ENCODE measurements at regions not wholly inside any gene's neighbourhood (a gene's known extent, or its start where the extent isn't known, plus 50 kb on each side); places are given as distances from the start of the nearest gene placed in this dataset.

GRCh38 chr19:30890033-30890432, 459.2 kb downstream of the TSHZ3 start:
- DNase-seq: no peak

- no peak for DNase-seq
These were observed 460.3 kb downstream of the TSHZ3 start for GRCh38 chr19:30888937-30889336.

DNA sequence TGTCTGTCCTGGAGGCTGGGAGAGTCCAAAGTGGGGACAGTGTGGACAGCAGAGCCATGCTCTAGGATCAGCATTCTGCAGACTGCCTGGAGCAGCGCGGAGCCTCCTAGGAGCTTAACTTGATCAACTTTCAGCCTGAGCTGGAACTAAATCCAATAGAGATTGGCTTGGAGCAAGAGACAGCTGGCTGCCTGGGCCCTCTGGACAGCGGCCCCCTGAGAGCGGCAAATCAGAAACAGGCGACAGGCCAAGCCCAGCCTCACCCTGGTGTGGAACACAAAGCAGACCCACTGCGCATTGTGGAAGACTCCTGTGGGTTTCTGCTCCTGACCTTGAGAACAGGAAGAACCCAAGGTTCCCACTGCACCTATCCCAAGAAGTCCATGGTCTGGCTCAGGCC, 462.2 kb downstream of the TSHZ3 start:
- no peak for DNase-seq

DNA sequence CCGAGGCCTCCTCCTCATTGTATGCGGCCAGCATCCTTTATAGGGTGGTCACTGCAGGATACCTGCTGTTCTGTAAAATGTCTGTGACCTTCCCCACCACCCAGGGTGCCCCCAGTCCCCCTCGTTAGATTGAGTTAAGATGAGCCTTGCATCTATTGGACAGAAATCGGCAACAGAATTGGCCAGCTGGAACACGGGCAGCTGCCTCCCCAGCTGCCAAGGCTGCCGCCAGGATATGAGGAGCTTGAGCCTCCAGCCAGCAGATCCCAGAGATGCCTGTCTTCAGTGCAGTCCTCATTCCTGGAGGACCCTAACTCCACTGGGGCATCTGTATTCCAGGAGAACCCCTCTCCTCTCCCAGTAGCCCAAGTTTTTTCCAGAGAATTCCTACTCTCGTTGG, 463.0 kb downstream of the TSHZ3 start:
- no peak for DNase-seq

DNA sequence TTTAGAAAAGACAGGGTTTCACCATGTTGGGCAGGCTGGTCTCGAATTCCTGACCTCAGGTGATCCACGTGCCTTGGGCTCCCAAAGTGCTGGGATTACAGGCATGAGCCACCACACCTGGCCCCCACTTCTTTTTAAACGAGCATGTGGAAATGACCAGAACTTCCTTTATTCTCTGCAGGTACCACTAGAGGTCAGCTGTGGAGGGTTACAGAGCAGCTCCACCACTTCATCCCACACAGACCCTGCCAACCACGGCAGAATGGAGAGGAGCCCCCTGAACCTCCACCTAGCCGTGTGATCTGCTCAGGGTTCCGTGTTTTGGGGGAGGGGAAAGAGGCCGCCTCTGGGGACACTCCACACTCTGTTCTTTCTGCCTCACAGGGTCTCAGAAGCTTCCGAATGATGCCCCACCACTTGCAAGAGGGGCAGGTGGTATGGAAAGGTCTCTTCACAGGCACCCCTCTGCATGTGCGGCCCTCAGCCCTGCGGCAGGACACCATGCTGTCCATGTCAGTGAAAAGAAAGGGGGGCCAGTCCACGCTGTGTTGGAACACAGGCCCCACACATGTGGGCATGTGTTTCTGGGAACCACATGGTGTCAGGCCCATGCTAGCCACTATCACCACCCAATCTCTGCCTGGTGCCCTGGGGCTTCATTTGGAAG, 465.0 kb downstream of the TSHZ3 start:
- DNase-seq: no peak

GRCh38 chr19:30883071-30883470, 466.2 kb downstream of the TSHZ3 start:
- no peak for DNase-seq

DNA sequence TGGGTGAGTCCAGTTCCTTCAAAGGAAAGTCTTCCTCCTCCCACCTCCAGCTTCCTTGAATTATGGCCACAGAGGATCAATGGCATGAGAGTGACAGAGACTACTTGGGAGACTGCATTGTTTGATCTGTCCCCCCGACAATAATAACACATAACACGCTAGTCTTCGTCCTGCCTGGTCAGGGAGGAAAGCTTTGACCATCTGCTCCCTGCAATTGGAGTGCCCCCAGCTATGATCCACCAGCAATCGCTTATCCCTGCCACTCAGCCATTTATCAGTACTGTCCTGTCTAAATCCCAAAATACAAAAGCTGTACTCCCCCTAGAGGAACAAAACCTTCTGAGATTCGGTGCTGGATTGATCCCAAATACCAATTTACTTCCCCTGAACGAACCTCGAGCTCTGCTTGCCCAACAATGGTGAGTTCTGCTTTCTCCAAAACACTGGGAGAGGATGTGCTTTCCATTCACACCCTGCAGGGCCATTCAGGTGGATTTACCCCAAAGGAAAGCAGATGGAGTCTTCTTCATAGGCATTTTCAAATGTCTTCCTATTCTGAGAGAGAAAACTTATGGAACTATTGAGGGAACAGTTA, 466.7 kb downstream of the TSHZ3 start:
- no peak for DNase-seq

DNA sequence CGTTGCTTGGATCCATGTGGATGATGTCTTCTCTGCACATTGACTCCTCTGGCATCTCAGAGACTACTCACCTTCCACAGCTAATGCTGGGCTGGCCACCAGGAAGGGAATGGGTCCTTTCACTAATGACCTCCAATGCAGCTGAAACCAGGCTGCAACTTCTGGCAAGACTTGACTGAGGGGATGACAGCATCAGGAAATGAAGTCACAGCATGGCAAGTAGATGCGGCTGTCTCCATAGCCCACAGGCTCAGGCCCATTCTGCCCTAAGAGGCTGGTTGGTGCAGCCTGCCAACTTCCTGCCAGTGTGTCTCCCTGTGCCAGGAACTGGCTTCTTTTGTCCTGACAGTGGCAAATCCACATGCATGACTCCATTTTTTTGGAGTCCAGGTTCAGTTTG, 467.3 kb downstream of the TSHZ3 start:
- no peak for DNase-seq

DNA sequence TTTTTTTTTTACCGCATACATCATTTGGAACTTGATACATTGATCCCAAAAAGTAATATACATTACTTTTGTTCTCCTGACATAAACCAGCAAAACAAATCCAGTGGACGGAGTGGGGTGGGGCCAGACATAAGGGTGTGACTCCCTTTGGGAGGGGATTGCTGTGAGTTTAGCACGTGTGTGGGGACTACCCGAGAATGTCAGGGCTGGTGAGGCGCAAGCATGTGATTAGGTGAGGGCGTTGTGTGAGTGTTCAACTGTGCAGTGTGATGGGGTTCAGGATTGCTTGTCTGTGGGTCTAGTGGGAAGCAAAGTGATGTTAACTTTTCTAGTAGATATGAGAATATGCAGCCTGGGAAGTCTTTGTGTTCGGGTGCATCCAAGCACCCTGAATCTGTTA, 468.0 kb downstream of the TSHZ3 start:
- no peak for DNase-seq

- no peak for DNase-seq
These were observed 468.7 kb downstream of the TSHZ3 start for GRCh38 chr19:30880551-30880950.

DNA sequence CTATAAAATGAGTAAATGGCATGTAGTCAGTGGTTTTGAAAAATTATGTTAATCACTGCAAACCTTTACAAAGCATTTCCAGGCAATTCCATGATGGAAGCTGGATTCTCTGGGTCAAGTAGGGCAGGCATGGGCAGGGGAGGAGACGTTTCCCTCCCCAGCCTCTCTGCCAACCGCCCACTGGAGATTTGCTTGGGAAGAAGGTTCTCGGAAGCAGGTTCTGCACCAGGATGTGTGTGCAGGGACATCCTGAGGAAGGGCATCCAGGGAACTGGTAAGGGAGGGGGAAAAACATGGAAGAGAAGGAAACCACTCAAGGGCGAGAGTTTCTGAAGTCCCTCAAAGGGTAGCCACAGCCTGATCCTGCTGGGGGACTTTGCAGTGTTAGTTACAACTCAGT, 469.1 kb downstream of the TSHZ3 start:
- DNase-seq: no peak

- DNase-seq: no peak
These were observed 469.5 kb downstream of the TSHZ3 start for GRCh38 chr19:30879736-30880135.

GRCh38 chr19:30879225-30879624, 470.0 kb downstream of the TSHZ3 start:
- DNase-seq: no peak

DNA sequence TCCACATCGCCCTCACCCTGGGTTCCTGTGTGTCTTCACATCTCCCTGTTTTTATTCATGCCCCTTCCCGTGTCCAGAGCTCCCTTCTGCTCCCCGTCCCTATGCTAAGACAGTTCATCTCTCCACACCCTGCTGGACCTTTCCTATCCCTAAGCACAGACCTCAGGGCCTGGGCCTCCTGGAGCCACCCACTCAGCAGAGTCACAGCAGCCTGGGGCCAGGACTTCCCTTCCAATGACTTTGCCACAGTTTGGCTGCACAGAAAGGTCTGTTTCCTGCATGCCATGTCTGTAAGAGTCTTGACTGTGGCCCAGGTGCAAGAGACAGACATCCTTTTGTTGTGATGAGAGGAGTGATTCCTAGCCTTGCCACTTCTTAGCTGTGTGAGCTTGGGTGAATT, 470.7 kb downstream of the TSHZ3 start:
- DNase-seq: no peak

GRCh38 chr19:30877661-30878113, 471.5 kb downstream of the TSHZ3 start:
- no peak for DNase-seq

DNA sequence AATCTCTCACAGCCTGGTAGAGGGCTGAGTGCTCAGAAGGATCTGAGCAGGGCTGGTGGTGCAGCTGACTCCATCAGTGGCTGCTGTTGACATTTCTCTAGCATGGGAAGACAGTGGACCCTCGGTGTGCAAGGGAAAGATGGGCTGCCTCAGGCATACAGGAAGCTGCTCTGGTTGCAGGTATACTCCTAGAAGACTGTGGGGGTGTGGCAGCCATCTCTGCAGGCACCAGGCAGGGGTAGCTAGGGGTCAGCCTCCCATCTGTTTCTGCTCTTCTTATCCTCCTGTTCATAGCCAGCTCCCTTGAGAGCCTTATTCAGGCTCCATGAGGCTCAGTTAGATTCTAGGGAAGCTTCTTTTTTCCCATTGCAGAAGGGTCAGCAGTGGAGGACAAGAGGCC, 475.5 kb downstream of the TSHZ3 start:
- no peak for DNase-seq

- DNase-seq: no peak
These were observed 476.2 kb downstream of the TSHZ3 start for GRCh38 chr19:30873003-30873402.

- no peak for DNase-seq
These were observed 477.3 kb downstream of the TSHZ3 start for GRCh38 chr19:30871979-30872378.

- DNase-seq: no peak
These were observed 478.4 kb downstream of the TSHZ3 start for GRCh38 chr19:30870876-30871275.

- no peak for DNase-seq
These were observed 483.7 kb downstream of the TSHZ3 start for GRCh38 chr19:30865511-30865910.

GRCh38 chr19:30864391-30865215, 484.6 kb downstream of the TSHZ3 start:
- no peak for DNase-seq

DNA sequence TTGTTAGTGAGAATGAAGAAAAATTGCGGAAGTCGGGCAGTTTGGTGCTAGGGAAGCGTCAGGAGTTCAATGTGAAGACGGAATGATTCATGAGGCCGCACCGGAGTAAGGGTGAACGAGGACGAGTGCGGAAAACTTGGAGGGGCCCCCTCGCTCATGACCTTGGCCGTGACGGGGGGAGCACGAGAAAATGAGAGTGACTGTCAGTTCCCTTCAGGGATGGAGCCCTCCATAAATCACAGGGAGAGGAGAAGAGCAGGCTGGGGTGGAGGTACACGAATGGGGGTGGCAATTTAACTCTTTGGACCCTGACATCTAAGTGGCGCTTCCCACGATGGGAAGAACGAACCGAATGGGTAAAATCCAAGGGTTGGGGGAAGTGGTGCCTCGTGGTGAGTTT, 486.4 kb downstream of the TSHZ3 start:
- DNase-seq: no peak

DNA sequence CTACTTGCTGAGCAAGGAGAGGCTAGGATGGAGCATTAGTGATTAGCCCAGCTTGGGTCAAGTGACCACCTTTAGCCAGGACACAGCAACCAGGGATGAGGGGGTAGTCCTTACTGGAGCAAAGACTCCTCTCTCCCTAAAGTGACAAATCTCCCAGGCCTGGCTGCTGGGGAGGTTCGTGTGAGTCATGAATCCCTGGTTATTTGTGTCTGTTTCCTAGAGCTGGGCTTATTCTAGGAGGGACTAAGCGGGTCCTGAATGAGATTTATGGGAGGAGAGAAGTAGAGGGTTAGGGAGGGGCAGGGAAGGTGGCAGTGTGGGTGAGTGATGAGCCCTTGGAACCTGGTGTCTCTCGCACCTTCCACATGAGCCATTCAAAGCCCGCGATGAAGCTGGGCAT, 487.3 kb downstream of the TSHZ3 start:
- DNase-seq: no peak

- no peak for DNase-seq
These were observed 485.8 kb downstream of the ZNF536 start for GRCh38 chr19:30857966-30858490.

All from CD4-positive, alpha-beta T cell treated with Interleukin-6 for 4 hours (primary cell).